Limb (tissue), 2 donors: ENCODE measurements at regions not wholly inside any gene's neighbourhood (a gene's known extent, or its start where the extent isn't known, plus 50 kb on each side); places are given as distances from the start of the nearest gene placed in this dataset.

ENCODE experiments used
- DNase-seq, 2 donors: peaks; one replicate each; pipeline ENCODE4 v3.0.0-alpha.2; 2016; ENCODE audit errors: extremely low spot score in 2 of 2

GRCh38 chr2:8584174-8585066 is 97.4 kb upstream of the ID2 start:
- DNase-seq: no peak

GRCh38 chr2:8586457-8587051 is 95.3 kb upstream of the ID2 start:
- DNase-seq: no peak

GRCh38 chr2:8587251-8587791 is 94.5 kb upstream of the ID2 start:
- DNase-seq: no peak

GRCh38 chr2:8587920-8588830 is 93.7 kb upstream of the ID2 start:
- no peak for DNase-seq

GRCh38 chr2:8588831-8589191 is 93.0 kb upstream of the ID2 start:
- no peak for DNase-seq

GRCh38 chr2:8589721-8590120 is 92.1 kb upstream of the ID2 start:
- DNase-seq: no peak

- DNase-seq: no peak
These were observed 90.9 kb upstream of the ID2 start for GRCh38 chr2:8590938-8591337.

GRCh38 chr2:8592736-8593135 is 89.1 kb upstream of the ID2 start:
- no peak for DNase-seq

GRCh38 chr2:8593243-8593642 is 88.6 kb upstream of the ID2 start:
- DNase-seq: no peak

- DNase-seq: no peak
These were observed 87.0 kb upstream of the ID2 start for GRCh38 chr2:8594731-8595427.

- DNase-seq: no peak
These were observed 86.4 kb upstream of the ID2 start for GRCh38 chr2:8595428-8595805.

- DNase-seq: no peak
These were observed 85.8 kb upstream of the ID2 start for GRCh38 chr2:8595811-8596600.

- DNase-seq: no peak
These were observed 84.8 kb upstream of the ID2 start for GRCh38 chr2:8597094-8597493.

GRCh38 chr2:8597559-8598225 is 84.2 kb upstream of the ID2 start:
- no peak for DNase-seq

- DNase-seq: no peak
These were observed 83.3 kb upstream of the ID2 start for GRCh38 chr2:8598295-8599165.

- DNase-seq: no peak
These were observed 82.2 kb upstream of the ID2 start for GRCh38 chr2:8599421-8600242.

GRCh38 chr2:8600456-8600855 is 81.4 kb upstream of the ID2 start:
- DNase-seq: no peak

- no peak for DNase-seq
These were observed 79.0 kb upstream of the ID2 start for GRCh38 chr2:8602809-8603208.
